8988T (cell line): ENCODE measurements at regions not wholly inside any gene's neighbourhood (a gene's known extent, or its start where the extent isn't known, plus 50 kb on each side); places are given as distances from the start of the nearest gene placed in this dataset.

Experiments
- DNase-seq: peaks from one replicate; pipeline ENCODE4 v3.0.0; 2011

DNA sequence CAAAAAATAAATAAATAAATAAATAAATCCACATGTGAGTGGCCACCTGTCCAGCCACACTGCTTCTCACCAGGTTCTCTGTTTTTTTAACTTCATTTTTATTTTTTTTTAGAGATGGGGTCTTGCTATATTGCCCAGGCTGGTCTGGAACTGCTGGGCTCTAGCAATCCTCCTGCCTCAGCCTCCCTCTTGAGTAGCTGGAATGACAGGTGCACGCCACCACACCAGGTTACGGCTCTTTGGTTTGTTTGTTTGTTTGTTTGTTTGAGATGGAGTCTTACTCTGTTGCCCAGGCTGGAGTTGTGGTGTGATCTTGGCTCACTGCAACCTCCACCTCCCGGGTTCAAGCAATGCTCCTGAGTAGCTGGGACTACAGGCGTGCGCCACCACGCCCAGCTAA is 94.5 kb upstream of the CACNA1A start:
- DNase-seq = no peak

DNA sequence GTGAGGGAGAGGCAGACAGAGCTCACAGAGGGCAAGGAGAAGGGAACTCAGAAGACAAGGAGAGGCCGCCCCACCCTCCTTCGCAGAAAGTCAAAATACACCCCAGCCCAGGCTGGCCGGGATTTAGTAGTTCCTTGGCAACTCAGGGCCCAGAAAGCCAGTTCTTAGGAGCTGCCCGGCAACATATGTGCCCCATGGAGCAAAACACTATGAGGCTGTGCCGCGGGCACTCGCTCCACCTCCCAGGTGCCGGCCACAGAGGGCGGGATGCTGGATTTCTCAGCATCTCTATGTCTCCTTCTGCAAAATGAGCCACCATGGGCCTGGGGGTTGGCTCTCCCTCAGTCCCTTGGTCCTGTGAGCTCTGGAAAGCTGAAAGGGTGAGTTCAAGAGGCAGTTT is 93.8 kb upstream of the CACNA1A start:
- DNase-seq = no peak

DNA sequence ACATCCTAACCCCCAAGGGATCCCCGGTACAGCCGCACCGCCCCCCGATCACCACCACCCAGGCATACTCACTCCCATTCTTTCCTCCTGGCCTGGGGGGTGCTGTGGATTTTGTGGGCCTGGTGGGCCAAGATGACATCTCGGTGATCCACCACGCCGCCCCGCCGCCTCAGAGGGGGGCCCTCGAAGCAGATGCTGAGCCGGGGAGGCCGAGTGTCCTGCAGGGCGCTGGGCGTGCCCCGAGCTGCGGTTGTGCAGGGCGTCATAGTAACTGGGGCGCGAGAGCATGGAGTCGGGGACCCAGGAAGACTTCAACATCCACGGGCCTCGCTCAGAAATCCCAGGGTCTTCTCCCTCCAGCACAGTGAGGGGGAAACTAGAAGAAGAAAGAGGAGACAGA is 93.4 kb upstream of the CACNA1A start:
- no peak for DNase-seq

DNA sequence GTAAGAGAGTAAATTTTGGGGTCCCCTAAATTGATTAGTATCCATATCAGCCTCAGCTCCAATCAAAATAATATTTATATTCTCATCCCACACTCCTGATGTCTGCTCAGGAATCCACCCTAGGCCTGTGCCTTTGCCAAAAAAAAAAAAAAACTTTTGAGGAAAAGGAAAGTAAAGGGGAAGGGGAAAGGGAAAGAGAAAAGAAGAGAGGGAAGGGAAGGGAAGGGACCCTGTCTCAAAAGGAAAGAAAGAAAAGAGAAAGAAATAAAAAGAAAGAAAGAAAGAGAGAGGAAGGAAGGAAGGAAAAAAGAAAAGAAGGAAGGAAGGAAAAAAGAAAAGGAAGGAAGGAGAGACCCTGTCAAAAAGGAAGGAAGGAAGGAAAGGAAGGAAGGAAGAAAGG is 91.8 kb upstream of the CACNA1A start:
- DNase-seq = no peak

DNA sequence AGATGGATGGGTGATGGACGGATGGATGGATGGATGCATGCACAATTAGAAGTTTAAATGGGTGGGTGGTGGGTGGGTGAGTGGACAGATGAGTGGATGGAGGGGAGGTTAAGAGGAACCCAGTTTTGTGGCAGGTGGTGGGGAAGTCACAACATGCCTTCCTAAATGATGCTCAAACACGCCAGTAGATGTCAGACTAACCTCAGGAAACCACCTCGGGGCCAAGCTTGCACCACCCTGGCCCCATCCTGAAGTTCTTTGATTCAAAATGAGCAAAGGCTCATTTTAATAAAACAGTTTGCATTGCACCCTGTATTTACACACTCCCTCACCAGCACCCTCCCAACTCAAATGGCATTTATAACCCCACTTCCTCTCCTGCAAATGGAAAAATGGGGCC is 91.4 kb upstream of the CACNA1A start:
- peak; percentile 42 for DNase-seq

DNA sequence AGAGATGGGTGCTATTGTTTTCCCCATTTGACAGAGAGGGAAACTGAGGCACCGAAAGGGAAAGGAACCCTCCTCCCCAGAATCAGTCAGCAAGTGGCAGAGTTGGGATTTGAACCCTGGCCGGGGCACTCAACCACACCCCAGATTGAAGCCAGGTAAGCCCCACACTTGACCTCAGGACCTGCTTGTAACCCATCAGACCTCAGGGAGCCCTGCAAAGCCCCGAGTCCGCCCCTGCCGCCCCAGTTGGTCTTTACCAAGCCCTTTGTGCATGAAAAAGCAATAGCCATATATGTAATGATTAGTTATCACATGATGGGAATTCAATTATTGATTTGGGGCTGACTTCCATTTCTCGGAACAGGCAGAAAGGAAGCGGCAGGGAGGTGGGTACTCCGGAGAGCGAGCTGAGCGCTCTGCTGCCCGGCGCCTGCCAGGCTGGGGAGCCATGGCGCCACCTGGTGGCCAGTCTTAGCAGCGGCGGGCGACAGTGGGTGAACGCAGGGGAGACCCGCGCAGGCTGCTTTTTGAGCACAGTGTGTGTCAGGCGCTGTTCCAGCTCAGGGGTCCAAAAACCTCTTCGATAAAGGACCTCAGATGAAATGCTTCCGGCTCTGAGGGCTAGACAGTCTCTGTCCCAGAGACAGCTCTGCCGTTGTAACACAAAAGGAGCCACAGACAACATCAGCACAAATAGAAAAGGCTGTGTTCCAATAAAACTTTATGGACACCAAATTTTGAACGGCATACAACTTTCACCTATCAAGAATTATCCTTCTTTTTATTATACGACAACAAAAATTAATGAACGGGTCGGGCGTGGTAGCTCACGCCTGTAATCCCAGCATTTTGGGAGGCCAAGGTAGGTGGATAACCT is 82.9 kb upstream of the CACNA1A start:
- DNase-seq = peak; percentile 39

DNA sequence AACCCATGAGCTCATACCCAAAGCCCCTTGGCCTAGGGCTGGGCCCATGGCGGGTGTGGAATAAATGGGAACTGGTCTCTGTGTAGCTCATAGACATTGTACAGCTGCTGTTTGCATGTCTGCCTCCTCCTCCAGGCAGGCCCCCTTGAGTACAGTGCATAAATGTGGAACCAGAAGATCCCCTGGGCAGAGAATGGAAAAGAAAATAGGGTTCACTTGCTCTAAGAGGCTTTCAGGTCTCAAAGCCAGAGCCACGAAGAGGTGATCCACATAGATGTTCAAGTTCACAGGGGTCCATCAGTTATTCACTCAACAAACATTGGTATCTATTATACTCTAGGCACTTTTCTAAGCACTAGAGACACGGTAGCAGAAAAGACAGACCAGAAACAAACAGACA is 79.2 kb upstream of the CACNA1A start:
- DNase-seq = no peak

DNA sequence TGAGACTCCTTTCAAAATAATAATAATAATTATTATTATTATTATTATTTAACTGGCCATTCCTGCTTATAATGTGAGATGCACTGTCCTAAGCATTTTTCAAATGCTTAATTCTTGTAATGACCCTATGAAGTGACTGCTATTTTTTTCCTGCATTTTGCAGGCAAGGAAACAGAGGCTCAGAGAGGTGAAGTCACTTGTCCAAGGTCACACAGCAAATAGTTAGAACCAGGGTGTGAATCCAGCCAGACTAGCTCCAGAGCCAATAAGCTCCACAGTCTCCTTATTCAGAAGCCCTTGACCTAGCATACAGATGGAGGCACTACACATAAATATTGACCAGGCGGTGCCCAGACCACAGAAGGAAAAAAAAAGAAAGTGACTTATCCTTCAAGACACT is 77.5 kb upstream of the CACNA1A start:
- no peak for DNase-seq

DNA sequence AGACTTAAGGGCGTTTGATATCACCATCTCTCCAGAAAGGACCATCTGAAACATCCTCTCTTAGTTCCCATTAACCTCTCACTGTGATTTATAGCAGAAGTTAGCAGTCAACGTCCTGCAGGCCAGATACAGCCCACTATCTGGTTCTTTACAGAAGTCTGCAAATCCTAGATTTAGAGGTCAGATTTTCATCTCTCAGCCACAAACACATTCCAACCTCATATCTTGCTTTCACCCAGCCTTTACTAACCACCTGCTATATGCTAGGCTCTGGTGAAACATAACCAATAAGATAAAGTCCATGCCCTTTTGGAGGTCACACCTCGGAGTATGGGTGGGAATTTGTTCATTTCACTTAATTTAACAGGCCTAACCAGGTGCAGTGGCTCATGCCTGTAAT is 76.8 kb upstream of the CACNA1A start:
- DNase-seq = no peak

DNA sequence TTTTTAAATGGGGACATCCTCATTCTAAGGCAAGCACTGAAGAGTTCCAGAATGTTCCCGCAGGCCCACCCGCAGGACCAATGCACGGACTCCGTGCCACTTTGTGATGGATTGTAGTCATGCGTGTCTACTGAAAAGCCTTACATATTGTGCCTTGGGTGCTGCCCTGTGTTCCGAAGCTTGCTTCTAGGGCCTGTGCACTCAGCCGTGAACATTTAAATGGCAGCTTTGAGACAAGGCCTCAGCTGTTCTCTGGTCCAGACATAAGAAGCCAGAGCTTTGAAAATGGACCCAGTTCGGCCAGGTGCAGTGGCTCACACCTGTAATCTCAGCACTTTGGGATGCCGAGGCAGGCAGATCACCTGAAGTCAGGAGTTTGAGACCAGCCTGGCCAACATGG is 75.3 kb upstream of the CACNA1A start:
- DNase-seq = no peak

DNA sequence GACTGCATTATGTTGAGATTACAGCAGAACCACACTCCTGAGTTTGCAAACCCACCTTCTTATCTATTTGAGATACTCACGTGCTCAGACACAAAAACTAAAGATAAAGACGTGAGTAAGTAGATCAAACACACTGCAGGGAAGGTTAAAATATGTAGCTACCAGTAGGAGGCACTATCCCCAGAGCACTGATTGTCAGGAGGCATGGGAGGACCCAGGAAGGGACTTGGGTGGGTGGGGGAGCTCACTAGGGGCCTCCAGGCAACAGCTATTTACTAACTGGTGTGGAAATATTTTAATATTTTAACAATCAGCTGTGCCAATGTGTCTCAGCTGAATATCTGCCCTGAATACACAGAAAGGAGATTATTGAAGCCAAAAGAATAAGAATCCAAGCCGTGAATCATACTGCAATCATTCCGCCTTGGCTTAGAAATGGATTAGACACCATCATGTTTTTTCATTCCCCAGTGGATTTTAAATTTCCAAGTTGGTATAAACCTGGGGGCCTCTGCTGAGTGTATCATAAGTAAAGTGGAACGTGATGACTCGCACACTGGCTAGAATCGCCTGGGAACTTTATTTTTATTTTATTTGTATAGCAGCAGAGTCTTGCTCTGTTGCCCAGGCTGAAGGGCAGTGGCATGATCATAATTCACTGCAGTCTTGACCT is 73.2 kb upstream of the CACNA1A start:
- DNase-seq = no peak

DNA sequence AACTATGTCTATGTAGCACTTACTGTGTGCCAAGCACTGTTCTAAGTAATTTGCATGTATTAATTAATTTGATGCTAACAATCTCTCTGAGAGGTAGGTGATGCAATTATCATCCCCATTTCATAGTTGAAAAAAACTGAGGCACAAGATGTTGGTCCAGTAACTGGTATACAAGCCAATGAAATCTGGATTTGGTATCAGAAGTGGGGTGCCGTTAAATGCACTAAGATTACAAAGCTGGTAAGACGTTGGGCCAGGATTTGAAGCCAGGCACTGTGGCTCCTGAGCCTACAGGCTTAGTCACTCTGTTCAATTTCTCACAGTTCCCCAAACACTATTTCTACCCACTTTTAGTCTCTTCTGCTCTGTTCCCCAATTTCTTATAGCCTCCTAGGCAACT is 70.4 kb upstream of the CACNA1A start:
- no peak for DNase-seq

DNA sequence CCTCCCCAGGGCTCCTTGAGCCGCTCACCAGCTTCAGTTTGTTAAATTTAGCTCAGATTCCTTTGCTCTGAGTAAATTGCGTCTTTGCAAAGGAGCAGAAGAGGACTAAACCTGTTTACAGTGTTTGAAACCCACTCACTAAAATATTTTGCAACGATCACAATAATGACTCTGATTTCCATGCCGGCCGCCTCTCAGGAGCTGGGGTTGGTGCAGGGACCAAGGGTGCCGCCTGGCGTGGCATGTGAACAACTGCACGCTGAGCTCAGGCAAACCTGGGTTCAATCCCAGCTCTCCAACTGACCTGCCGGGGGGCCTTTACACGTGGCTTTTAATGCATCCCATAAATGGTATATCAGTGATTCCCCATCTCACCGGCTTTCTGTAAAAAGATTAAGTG is 68.7 kb upstream of the CACNA1A start:
- DNase-seq = peak; percentile 21

DNA sequence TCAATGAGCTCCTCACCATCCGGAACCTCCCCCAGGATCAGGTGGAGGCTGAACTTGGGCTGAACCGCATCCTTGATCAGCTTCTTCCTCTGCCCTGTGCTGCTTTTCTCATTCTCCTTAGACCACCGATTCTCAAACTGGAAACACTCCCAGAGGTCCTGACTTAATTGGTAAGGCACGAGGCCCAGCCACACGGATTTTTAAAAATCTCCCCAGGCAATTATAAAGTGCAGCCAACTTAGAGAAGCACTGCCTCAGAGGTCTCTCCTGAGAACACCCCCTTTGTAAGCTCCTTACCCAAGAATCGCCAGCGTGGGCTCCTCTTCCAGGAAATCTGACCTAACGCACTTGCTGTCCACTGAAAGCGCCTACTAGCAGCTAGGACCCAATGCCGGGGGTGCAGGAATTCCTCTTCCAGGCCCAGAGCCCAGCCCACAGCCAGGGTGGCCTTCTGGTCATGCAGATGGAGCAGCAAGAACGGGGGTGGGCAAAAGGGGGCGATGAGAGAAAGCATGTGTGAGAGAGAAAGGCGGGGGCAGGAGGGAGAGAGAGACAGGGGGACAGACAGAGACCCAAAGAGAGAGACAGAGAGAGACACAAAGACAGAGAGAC is 66.9 kb upstream of the CACNA1A start:
- DNase-seq = no peak

DNA sequence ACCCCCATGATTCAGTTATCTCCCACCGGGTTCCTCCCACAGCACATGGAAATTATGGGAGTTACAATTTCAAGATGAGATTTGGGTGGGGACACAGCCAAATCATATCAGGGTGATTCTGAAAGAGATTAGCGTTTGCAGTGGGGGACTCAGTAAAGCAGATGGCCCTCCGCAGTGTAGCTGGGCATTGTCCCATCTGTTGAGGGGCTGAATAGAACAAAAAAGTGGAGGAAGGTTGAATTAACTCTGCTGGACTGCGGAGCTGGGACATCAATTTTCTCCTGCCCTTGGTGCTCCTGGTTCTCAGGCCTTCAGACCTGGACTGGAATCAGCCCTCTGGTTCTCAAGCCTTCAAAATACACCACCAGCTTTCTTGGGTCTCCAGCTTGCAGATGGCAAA is 55.2 kb upstream of the CACNA1A start:
- DNase-seq = no peak

DNA sequence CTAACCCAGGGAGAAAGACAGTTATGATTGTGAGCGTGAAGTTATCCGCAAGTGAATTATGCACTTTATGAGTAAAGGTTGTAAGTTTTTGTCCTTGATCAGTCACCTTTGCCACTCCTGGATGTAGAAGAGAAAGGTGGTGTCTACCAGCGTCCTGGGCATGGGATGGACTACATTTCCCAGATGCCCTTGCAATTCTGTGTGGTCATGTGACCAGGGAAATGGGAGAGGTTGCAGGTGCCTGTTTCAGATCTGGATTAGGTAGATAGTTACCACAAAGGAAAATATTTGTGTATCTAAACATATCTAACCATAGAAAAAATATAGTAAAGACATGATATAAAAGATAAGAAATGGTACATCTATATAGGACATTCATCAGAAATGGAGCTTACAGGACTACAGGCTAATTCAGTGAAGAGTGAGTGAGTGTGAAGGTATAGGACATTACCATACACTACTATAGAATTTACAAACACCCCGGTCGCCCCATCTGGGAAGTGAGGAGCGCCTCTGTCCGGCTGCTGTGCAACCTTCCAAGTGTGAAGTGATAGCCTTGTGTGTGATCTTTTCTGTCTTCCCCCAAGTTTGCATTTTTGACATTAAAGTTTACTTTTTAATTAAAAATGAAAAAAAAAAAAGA is 51.6 kb upstream of the CACNA1A start:
- no peak for DNase-seq

DNA sequence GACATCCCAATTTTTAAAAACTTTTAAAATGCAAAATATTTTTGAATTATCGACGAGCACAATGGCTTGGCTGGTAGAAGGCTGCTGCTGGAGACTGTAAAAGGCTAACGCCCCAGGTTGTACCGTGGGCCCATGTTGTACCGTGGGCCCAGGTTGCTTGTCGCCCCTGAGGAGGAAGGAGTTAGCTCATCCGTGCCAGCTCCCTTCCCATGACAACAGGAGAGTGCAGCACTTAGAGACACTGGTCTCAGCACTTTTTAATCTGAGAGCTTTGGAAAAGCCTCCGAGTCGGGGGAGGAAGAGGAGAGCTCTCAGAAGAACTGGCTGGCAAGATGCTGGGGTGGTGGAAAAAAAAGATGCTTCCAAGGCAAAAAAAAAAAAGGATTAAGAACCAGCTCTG is 50.3 kb upstream of the CACNA1A start:
- DNase-seq = no peak
